MM.1S (cell line): ENCODE measurements at regions not wholly inside any gene's neighbourhood (a gene's known extent, or its start where the extent isn't known, plus 50 kb on each side); places are given as distances from the start of the nearest gene placed in this dataset.

Experiments
- DNase-seq: peaks from one replicate; pipeline ENCODE4 v3.0.0-alpha.2; 2015
- H2AFZ ChIP-seq: fragments of 300-600 bp; sonication (generic); 2 replicates; pipeline ENCODE4 v1.6.0; 2016; ENCODE audit warnings: antibody characterized with exemption, low read length
- H3F3A ChIP-seq: fragments of 300-600 bp; sonication (generic); 2 replicates; pipeline ENCODE4 v1.6.1; 2016; ENCODE audit warnings: mild to moderate bottlenecking, antibody characterized with exemption, low read length, moderate library complexity, mixed read lengths; ENCODE audit not compliant: insufficient read depth
- H3K27ac ChIP-seq: fragments of 300-600 bp; sonication (generic); 2 replicates; pipeline ENCODE4 v1.5.1; 2016; ENCODE audit warnings: mild to moderate bottlenecking, low read length
- H3K27me3 ChIP-seq: fragments of 300-600 bp; sonication (generic); replicated peaks from 2 replicates; pipeline ENCODE4 v1.6.0; 2016; ENCODE audit warnings: low read length; ENCODE audit not compliant: insufficient read depth
- H3K36me3 ChIP-seq: fragments of 300-600 bp; sonication (generic); replicated peaks from 2 replicates; pipeline ENCODE4 v1.6.1; 2016; ENCODE audit warnings: mild to moderate bottlenecking, low read length, mixed read lengths; ENCODE audit not compliant: insufficient read depth
- H3K4me1 ChIP-seq: fragments of 300-600 bp; sonication (generic); 2 replicates; pipeline ENCODE4 v1.6.1; 2016; ENCODE audit warnings: low read length, mixed read lengths
- H3K4me2 ChIP-seq: fragments of 300-600 bp; sonication (generic); 2 replicates; pipeline ENCODE4 v1.6.0; 2016; ENCODE audit warnings: low read depth, low read length
- H3K4me3 ChIP-seq: fragments of 300-600 bp; sonication (generic); 2 replicates; pipeline ENCODE4 v1.5.1; 2016; ENCODE audit warnings: low read length, mixed read lengths
- H3K79me2 ChIP-seq: fragments of 300-600 bp; sonication (generic); 2 replicates; pipeline ENCODE4 v1.6.1; 2016; ENCODE audit warnings: mixed run types, low read length, mixed read lengths
- H3K9ac ChIP-seq: fragments of 300-600 bp; sonication (generic); 2 replicates; pipeline ENCODE4 v1.6.1; 2016; ENCODE audit warnings: low read length, mixed read lengths
- H3K9me2 ChIP-seq: fragments of 300-600 bp; sonication (generic); replicated peaks from 2 replicates; pipeline ENCODE4 v1.6.1; 2016; ENCODE audit warnings: mild to moderate bottlenecking, low read length, mixed read lengths; ENCODE audit not compliant: insufficient read depth
- H3K9me3 ChIP-seq: fragments of 300-600 bp; sonication (generic); replicated peaks from 2 replicates; pipeline ENCODE4 v1.6.1; 2016; ENCODE audit warnings: mild to moderate bottlenecking, low read length, mixed read lengths; ENCODE audit not compliant: insufficient read depth
- H4K20me1 ChIP-seq: fragments of 300-600 bp; sonication (generic); 2 replicates; pipeline ENCODE4 v1.6.1; 2016; ENCODE audit warnings: mild to moderate bottlenecking, low read length, moderate library complexity, mixed read lengths; ENCODE audit not compliant: insufficient read depth
- EZH2 ChIP-seq: fragments of 300-600 bp; sonication (generic); optimal IDR thresholded peaks from 2 replicates; pipeline ENCODE3; 2017; ENCODE audit warnings: low read depth, mild to moderate bottlenecking, antibody characterized with exemption, low read length, mixed read lengths
- EZH2phosphoT487 ChIP-seq: fragments of 300-600 bp; sonication (generic); IDR thresholded peaks from 2 replicates; pipeline ENCODE4 v1.6.1; 2018; ENCODE audit warnings: antibody characterized with exemption, low read length
- TF ChIP-seq, protein P1 (sequence below): fragments of 300-600 bp; sonication (generic); IDR thresholded peaks from 2 replicates; pipeline ENCODE4 v1.5.1; 2016; ENCODE audit warnings: antibody characterized with exemption, low read length, mixed read lengths

DNA sequence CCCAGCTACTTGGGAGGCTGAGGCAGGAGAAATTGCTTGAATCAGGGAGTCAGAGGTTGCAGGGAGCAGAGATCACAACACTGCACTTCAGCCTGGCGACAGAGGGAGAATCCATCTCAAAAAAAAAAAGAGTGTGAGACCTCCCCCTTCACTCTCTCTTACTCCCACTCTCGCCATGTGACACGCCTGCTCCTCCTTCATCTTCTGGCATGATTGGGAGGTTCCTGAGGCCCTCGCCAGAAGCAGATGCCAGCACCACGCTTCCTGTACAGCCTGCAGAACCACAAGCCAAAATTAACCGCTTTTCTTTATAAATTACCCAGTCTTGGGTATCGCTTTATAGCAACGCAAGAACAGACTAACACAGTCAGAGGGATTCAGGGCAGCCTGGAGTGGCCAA, 66.3 kb upstream of the CREB1 start:
- no peak overlapping the region for H3K4me3 ChIP-seq
- H3K9me2 ChIP-seq: no peaks in the 10 kb centered on the region
- no peaks in the 10 kb centered on the region for H4K20me1 ChIP-seq
- DNase-seq: no peak
- H3K79me2 ChIP-seq: no peaks in the 10 kb centered on the region
- H3K9ac ChIP-seq: no peak overlapping the region
- H3F3A ChIP-seq: peaks cover 13% of the 10 kb centered on the region
- H3K27ac ChIP-seq: no peak overlapping the region
- H2AFZ ChIP-seq: no peak overlapping the region
- H3K4me2 ChIP-seq: no peak overlapping the region
- no peaks in the 10 kb centered on the region for H3K36me3 ChIP-seq
- TF ChIP-seq EZH2: no peak
- TF ChIP-seq, protein P1, sequence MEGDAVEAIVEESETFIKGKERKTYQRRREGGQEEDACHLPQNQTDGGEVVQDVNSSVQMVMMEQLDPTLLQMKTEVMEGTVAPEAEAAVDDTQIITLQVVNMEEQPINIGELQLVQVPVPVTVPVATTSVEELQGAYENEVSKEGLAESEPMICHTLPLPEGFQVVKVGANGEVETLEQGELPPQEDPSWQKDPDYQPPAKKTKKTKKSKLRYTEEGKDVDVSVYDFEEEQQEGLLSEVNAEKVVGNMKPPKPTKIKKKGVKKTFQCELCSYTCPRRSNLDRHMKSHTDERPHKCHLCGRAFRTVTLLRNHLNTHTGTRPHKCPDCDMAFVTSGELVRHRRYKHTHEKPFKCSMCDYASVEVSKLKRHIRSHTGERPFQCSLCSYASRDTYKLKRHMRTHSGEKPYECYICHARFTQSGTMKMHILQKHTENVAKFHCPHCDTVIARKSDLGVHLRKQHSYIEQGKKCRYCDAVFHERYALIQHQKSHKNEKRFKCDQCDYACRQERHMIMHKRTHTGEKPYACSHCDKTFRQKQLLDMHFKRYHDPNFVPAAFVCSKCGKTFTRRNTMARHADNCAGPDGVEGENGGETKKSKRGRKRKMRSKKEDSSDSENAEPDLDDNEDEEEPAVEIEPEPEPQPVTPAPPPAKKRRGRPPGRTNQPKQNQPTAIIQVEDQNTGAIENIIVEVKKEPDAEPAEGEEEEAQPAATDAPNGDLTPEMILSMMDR: no peak
- no peak for TF ChIP-seq EZH2phosphoT487
- no peaks in the 10 kb centered on the region for H3K27me3 ChIP-seq
- H3K9me3 ChIP-seq: no peaks in the 10 kb centered on the region
- H3K4me1 ChIP-seq: peaks cover 15% of the 10 kb centered on the region

GRCh38 chr2:207464007-207464406, 65.8 kb upstream of the CREB1 start:
- no peaks in the 10 kb centered on the region for H3K27me3 ChIP-seq
- H3K79me2 ChIP-seq: no peaks in the 10 kb centered on the region
- no peak overlapping the region for H2AFZ ChIP-seq
- H4K20me1 ChIP-seq: no peaks in the 10 kb centered on the region
- peaks cover 13% of the 10 kb centered on the region for H3F3A ChIP-seq
- no peaks in the 10 kb centered on the region for H3K9me2 ChIP-seq
- H3K4me1 ChIP-seq: peaks cover 15% of the 10 kb centered on the region
- H3K27ac ChIP-seq: no peak overlapping the region
- DNase-seq: no peak
- no peak for TF ChIP-seq EZH2phosphoT487
- TF ChIP-seq, protein P1: no peak
- TF ChIP-seq EZH2: no peak
- no peaks in the 10 kb centered on the region for H3K9me3 ChIP-seq
- no peak overlapping the region for H3K4me3 ChIP-seq
- H3K4me2 ChIP-seq: no peak overlapping the region
- H3K36me3 ChIP-seq: no peaks in the 10 kb centered on the region
- H3K9ac ChIP-seq: no peak overlapping the region

DNA sequence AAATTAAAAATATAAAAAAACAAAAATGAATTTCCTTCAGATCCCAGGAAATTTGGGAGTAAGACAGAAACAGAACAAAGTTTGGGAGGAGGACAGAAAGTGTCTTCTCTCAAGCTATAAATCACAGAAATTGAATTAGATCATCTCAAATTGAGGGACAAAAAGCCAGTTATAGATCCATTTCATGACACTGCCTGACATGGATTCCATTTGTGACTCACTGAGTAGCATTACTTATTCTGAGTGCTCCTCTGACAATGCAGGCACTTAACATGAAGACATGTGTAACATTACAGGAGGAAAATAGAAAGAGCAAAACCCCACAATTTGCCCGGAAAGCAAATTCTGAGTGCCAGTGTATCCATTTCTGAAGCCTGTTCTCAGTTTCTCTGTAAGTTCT, 63.9 kb upstream of the CREB1 start:
- Histone ChIP-seq H3K4me3 (no peak overlapping the region), H3K4me1 (0 out of 2 replicates have a peak, but pooled peaks cover under 1% of the 10 kb centered on the region), H3K4me2 (no peak overlapping the region), H3K79me2 (no peaks in the 10 kb centered on the region), H3F3A (no peaks in the 10 kb centered on the region), H3K36me3 (no peaks in the 10 kb centered on the region), H3K27me3 (no peaks in the 10 kb centered on the region), H2AFZ (no peak overlapping the region), H3K9me2 (no peaks in the 10 kb centered on the region), H3K9ac (no peak overlapping the region), H3K27ac (no peak overlapping the region), H3K9me3 (no peaks in the 10 kb centered on the region), H4K20me1 (no peaks in the 10 kb centered on the region)
- TF ChIP-seq EZH2 (no peak), EZH2phosphoT487 (no peak)
- TF ChIP-seq, protein P1: no peak
- no peak for DNase-seq
